IPS-15b (cell line): ENCODE measurements at regions not wholly inside any gene's neighbourhood (a gene's known extent, or its start where the extent isn't known, plus 50 kb on each side); places are given as distances from the start of the nearest gene placed in this dataset.
"Not testable (repeated sequence)": the region's sequence is repeated elsewhere in the genome, so short reads cannot be mapped to it uniquely, and the experiment has no call there.

Experiments used
- H3K27me3 ChIP-seq: one replicate; pipeline ENCODE4 v1.6.1; 2013; ENCODE audit warnings: low read length; ENCODE audit not compliant: control insufficient read depth, insufficient read depth
- H3K36me3 ChIP-seq: one replicate; pipeline ENCODE4 v1.6.1; 2013; ENCODE audit warnings: low read length; ENCODE audit not compliant: control insufficient read depth, insufficient read depth
- H3K4me1 ChIP-seq: one replicate; pipeline ENCODE4 v1.6.1; 2013; ENCODE audit warnings: mild to moderate bottlenecking, low read length; ENCODE audit not compliant: control insufficient read depth, insufficient read depth
- H3K4me3 ChIP-seq: one replicate; pipeline ENCODE4 v1.5.1; 2013; ENCODE audit warnings: low read depth, low read length
- H3K9ac ChIP-seq: one replicate; pipeline ENCODE4 v1.6.1; 2013; ENCODE audit warnings: low read depth, mild to moderate bottlenecking, low read length
- H3K9me3 ChIP-seq: one replicate; pipeline ENCODE4 v1.6.1; 2013; ENCODE audit warnings: mild to moderate bottlenecking, low read length; ENCODE audit not compliant: control insufficient read depth, insufficient read depth

DNA sequence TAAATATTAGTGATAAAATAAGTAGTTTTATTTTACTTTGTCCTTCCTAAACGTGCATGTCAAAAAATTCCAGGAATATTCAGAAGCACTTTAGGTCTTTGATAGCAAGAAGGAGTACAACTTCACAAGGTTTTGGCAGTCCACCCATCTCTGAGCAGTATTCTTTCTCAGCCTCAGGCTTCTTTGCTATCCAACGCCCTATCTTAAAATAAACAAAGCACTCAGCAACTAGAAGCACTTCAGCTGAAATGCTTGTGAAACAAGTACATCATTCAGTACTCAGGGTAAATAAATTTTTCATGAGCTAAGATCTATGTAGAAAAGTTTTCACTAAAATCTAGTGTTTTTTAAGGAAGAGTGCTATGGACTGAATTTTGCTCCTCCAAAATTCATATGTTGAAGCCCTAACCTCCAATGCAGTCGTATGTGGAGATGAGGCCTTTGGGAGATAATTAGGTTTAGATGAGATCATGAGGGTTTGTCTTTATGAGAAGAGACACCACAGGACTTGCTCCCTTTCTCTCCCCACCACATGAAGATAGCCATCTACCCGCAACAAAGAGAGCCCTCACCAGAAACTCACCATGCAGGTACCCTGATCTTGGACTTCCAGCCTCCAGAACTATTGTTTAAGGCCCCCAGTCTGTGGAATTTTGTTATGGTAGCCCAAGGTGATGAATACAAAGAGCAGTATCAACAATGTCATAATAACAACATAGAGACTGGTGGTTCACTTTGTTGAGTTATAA, 539.1 kb downstream of the TFAP2A start:
- Histone ChIP-seq H3K27me3 (no peaks in the 10 kb centered on the region), H3K36me3 (no peaks in the 10 kb centered on the region), H3K4me3 (no peak overlapping the region), H3K4me1 (no peaks in the 10 kb centered on the region), H3K9me3 (no peaks in the 10 kb centered on the region), H3K9ac (no peak overlapping the region)

DNA sequence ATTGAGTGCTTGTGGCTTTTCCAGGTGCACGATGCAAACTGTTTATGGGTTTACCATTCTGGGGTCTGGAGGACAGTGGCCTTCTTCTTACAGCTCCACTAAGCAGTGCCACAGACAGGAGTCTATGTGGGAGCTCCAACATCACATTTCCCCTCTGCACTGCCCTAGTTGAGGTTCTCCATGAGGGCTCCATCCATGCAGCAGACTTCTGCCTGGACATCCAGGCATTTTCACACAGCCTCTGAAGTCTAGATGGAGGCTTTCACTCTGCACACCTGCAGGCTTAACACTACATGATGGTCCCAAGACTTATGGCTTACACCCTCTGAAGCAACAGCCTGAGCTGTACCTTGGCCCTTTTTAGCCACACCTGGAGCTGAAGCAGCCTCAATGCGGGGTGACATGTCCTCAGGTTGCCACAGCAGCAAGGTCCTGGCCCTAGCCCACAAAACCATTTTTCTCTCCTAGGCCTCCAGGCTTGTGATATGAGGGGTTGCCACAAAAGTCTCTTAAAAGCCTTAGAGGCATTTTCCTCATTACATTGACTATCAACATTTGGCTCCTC, 552.2 kb downstream of the TFAP2A start:
- Histone ChIP-seq H3K9ac (no peak overlapping the region), H3K4me1 (no peaks in the 10 kb centered on the region), H3K4me3 (no peak overlapping the region), H3K36me3 (no peaks in the 10 kb centered on the region), H3K9me3 (peaks cover 4% of the 10 kb centered on the region), H3K27me3 (no peaks in the 10 kb centered on the region)

DNA sequence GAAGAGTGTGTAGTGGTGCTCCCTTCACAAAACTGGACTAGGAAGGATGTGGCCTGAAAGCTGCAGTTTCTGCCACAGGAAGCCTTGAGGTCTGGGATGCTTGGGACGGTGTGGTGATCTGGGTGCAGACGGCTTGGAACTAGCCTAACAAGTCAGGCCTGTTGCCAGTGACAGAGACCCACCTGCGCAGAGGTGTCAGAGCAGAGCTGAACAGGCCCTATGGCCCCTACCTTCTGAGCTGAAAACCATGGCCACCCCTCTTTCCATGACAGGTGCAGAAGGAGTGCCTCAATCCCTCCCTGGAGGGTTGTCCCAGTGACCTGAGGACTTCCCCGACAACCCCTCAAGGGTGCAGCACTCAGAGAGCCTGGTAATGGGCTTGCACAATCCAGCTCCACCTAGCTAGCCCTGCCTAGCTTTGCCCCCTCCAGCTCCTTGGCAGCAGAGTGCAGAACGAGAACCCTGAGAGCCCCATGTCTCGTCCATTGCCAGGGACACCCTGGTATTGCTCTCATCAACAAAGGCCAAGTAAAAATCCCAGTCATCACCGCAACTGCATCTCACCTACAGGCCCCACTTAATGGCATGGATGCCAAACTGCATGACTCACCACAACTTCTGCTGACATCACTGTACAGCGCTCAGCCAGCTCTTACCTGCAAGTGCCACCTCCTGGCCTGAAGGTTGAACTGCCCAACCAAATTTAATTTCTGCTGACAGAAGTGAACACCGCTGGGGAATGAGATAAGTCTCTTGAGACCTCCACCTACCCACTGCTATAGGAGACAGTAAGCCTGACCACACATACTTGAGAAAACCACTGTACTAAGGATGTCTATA, 563.1 kb downstream of the TFAP2A start:
- H3K4me3 ChIP-seq: no peak overlapping the region

DNA sequence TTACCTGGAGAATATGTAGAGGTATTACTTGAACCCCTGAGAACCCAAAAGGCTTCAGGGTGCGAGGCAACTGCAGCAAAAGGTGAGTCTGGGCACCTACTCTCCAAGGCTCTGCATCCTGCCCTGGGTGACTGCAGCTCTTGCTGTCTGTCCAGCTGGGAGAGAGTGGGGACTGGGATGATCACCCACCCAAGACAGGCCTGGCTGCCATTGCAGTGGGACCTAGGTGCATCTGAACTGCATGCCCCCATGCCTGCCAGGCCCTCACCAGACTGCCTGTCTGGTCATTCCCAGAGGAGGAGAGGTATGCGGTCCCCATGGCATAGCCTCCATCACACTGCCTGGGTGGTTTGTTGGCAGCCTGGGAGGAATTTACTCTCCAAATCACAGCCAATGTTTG, 563.9 kb downstream of the TFAP2A start:
- Histone ChIP-seq H3K27me3 (no peaks in the 10 kb centered on the region), H3K4me1 (no peaks in the 10 kb centered on the region), H3K9ac (no peak overlapping the region), H3K36me3 (no peaks in the 10 kb centered on the region), H3K9me3 (peaks cover 7% of the 10 kb centered on the region), H3K4me3 (no peak overlapping the region)

More for the DNA sequence above, 563.1 kb downstream of the TFAP2A start:
- no peak overlapping the region for H3K9ac ChIP-seq
- H3K27me3 ChIP-seq: no peaks in the 10 kb centered on the region
- H3K36me3 ChIP-seq: no peaks in the 10 kb centered on the region
- no peaks in the 10 kb centered on the region for H3K4me1 ChIP-seq
- H3K9me3 ChIP-seq: no peaks in the 10 kb centered on the region

DNA sequence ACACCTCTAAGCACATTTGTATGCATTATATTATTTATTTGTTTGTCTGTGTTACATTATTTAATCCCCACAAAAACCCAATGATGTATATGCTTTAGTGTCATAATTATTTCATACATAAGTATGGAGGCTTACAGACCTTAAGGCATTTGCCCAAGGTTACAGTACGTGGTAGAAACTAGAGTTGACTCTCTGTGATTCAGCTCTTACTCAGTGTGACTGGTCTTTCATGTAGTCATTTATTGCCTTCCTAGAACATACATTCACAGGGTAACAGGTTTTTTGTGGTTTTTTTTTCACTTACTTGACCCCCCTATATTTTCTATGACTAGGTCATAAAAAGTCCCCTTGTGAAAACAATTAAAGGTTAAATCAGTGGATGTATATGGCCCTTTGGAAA, 566.8 kb downstream of the TFAP2A start:
- H3K36me3 ChIP-seq: no peaks in the 10 kb centered on the region
- no peaks in the 10 kb centered on the region for H3K27me3 ChIP-seq
- H3K4me1 ChIP-seq: no peaks in the 10 kb centered on the region
- no peak overlapping the region for H3K9ac ChIP-seq
- peaks cover 7% of the 10 kb centered on the region for H3K9me3 ChIP-seq
- H3K4me3 ChIP-seq: no peak overlapping the region

DNA sequence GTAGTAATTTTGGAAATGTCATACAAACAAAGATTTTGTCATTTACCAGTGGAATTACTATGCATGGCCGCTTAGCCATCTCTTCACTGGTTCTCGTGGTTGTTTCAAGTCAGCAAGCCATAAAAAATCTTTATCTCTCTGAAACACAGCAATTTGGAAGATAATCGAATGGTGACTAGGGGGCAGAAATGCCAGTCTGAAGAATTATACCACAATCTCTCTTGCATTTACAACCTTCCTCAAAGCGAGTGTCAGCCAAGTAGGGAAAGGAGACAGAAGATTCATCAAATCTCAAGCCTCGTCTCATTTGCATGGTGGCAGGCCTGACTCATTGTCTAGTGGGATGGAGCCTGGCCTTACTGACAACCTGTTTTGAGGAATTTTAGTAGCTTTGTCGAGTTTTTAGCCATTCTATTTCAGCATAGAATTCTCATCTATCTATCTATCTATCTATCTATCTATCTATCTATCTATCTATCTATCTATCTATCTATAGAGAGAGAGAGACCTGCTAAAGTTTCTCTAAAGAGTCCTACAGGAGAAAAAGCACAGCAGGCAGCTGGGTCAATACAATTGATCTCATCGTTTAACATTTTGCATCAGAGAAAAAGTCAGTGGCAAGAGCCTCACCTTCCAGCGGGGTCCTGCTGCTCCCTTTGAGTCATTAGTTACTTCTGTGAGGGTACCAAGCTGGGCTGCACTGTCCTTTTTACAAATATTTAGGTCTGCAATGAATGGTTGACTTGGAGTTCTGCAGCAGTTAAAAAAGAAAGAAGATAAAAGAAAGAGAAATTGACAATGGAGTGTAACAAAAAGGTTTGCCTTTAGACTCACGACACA, 572.8 kb downstream of the TFAP2A start:
- Histone ChIP-seq H3K9ac (no peak overlapping the region), H3K27me3 (no peaks in the 10 kb centered on the region), H3K4me1 (peaks cover 9% of the 10 kb centered on the region), H3K9me3 (peaks cover 7% of the 10 kb centered on the region), H3K36me3 (no peaks in the 10 kb centered on the region), H3K4me3 (no peak overlapping the region)

DNA sequence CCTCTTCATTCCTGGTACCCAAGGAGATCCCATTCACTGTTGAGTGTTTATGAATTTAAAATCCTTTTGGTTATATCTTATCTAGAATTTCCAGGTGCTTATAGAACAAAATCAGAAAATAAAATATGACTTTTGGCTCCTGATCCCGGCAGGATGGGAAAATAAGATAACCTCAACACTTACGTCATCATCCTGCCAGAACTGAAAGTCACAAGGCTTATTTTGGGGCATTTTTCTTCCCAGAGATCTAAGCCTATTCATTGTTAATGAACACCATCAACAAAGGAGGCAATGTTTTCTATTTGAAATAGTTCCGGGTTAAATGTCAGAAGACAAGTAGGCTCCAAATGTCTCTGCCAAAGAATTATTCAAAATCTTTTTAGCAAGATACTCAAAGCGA, 580.6 kb downstream of the TFAP2A start:
- Histone ChIP-seq H3K36me3 (no peaks in the 10 kb centered on the region), H3K9ac (no peak overlapping the region), H3K4me1 (no peaks in the 10 kb centered on the region), H3K27me3 (no peaks in the 10 kb centered on the region), H3K4me3 (no peak overlapping the region), H3K9me3 (no peaks in the 10 kb centered on the region)

DNA sequence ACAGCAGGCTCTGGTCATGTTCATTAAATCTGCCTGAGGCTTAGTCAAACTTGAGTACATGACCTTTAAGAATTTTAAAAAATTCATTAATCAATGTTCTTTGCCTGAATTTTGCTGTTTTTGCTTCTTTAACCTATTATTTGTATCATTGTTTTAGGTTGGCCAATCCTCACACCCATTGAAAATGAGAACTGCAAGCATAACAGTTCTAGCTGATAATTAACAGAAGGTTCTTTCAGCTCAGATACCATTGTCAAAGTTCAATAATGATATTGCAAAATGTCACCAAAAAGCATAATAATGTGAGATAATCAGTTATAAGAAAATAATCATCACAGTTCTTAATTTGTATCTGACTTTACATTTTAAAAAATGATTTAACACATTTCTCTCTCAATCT, 583.1 kb downstream of the TFAP2A start:
- Histone ChIP-seq H3K27me3 (no peaks in the 10 kb centered on the region), H3K9ac (no peak overlapping the region), H3K36me3 (no peaks in the 10 kb centered on the region), H3K4me1 (no peaks in the 10 kb centered on the region), H3K9me3 (no peaks in the 10 kb centered on the region), H3K4me3 (no peak overlapping the region)

DNA sequence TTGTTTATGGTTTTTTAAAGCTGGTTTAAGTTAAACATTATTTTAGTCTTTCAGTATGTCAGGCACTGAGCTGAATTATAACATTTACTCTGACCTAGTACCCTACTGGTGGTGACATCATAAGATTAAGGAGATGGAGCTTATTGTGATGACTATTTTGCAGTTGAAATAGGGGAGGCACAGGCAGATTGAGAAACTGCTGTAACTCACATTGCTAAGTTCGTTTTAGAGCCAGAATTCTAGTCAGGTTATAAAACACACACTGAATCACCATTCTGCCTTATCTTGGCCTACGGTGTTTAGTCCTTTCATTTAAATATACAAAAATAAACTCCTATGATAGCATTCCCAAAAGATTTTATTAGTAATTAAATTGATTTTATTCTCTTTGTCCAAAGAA, 584.1 kb downstream of the TFAP2A start:
- no peaks in the 10 kb centered on the region for H3K27me3 ChIP-seq
- no peaks in the 10 kb centered on the region for H3K9me3 ChIP-seq

DNA sequence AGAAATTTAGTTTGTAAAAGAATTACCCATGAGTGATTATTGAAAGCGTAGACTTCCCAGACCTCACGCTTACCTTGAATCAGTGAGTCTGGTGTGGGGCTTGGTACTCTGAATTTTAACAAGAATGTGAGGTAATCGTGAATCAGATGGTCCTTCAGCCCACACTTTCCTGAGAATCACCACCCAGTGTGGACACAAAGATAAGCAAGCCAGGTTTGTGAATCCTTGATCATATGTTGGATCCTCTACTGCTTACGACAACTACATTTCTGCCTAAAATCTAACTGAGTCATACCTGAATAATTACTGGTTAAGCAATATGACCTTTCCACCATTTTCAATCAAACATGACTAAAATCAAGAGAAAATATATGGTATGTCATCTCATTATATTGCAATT, 589.3 kb downstream of the TFAP2A start:
- no peak overlapping the region for H3K9ac ChIP-seq
- no peaks in the 10 kb centered on the region for H3K36me3 ChIP-seq
- H3K27me3 ChIP-seq: no peaks in the 10 kb centered on the region
- no peaks in the 10 kb centered on the region for H3K9me3 ChIP-seq
- H3K4me1 ChIP-seq: no peaks in the 10 kb centered on the region
- no peak overlapping the region for H3K4me3 ChIP-seq

More for the DNA sequence above, 584.1 kb downstream of the TFAP2A start:
- no peak overlapping the region for H3K9ac ChIP-seq
- H3K4me1 ChIP-seq: no peaks in the 10 kb centered on the region
- H3K4me3 ChIP-seq: no peak overlapping the region
- H3K36me3 ChIP-seq: no peaks in the 10 kb centered on the region

DNA sequence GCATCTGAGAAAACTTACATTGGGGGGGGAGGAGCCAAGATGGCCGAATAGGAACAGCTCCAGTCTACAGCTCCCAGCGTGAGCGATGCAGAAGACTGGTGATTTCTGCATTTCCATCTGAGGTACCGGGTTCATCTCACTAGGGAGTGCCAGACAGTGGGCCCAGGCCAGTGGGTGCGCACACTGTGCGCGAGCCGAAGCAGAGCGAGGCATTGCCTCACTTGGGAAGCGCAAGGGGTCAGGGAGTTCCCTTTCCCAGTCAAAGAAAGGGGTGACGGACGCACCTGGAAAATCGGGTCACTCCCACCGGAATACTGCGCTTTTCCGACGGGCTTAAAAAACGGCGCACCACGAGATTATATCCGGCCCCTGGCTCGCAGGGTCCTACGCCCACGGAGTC, 604.1 kb downstream of the TFAP2A start:
- peak overlapping the region; percentile 45 for H3K4me3 ChIP-seq
- H3K27me3 ChIP-seq, H3K9me3 ChIP-seq, H3K36me3 ChIP-seq, H3K4me1 ChIP-seq, H3K9ac ChIP-seq: not testable (repeated sequence)
